Omental fat pad (tissue), 3 donors: ENCODE measurements at regions not wholly inside any gene's neighbourhood (a gene's known extent, or its start where the extent isn't known, plus 50 kb on each side); places are given as distances from the start of the nearest gene placed in this dataset.
"Not testable (repeated sequence)": the region's sequence is repeated elsewhere in the genome, so short reads cannot be mapped to it uniquely, and the experiment has no call there.

Experiments
- ATAC-seq: fragments of 150-250 bp; one replicate; pipeline ENCODE4 v1.9.1; 2016; ENCODE audit warnings: mild to moderate bottlenecking, moderate library complexity; ENCODE audit not compliant: low FRiP score
- DNase-seq: peaks from one replicate; pipeline ENCODE4 v3.0.0-alpha.2; 2019; ENCODE audit warnings: low spot score
- CTCF ChIP-seq, 3 donors: fragments of 450-650 bp; IDR thresholded peaks; one replicate each; pipeline ENCODE4 v1.5.1; 2016 to 2017; ENCODE audit warnings: antibody characterized with exemption in 3 of 3, mild to moderate bottlenecking in 3 of 3, moderate library complexity in 2 of 3

GRCh38 chr12:31895449-31896150, 63.6 kb upstream of the RESF1 start:
- ATAC-seq, result no peak
- TF ChIP-seq CTCF (IDR thresholded peaks at IDR 0.05), result no peak

DNA sequence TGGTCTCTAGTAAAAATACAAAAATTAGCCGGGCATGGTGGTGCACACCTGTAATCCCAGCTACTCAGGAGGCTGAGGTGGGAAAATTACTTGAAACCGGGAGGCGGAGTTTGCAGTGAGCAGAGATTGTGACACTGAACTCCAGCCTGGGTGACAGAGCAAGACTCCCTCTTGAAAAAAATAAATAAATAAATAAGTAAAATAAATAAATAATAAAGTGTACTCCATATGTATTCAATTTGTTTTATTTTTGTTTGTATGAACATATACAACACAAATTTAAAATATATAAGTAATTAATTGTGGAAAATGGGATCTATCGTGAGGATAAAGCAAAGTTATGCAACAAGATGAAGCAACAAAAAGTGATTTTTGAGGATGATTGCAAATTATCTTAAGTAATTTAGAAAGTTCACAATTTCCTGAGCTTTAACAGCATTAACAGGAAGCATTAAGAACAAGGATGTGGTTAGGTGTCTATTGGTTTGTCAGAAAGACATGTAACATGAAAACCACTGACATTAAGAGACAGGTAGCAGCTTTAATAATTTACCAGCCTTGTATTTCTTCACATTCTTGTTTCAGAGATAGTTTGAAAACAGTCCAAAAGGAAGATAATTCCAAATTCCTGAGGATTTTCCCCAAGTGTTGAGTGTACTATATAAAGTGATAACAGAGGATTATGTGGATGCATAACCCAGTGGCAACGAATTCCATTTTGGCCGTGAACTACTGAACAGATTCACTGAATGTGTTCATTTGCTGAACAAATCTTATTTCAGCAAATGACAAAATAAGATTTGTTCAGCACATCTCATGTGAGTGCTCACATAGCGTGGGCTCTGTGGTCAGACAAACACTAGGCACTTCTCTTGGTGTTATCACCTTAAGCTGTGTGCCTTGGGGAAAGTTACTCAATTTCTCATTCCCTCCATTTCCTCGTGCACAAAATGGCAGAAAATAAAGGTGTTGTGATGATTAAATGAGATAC, 68.6 kb upstream of the RESF1 start:
- TF ChIP-seq CTCF (IDR thresholded peaks at IDR 0.05), result no peak
- DNase-seq, result no peak
- ATAC-seq, result no peak

More at GRCh38 chr12:31895449-31896150, 63.6 kb upstream of the RESF1 start:
- DNase-seq, result no peak

GRCh38 chr12:31887109-31887811, 72.0 kb upstream of the RESF1 start:
- ATAC-seq, result no peak
- no peak for TF ChIP-seq CTCF (IDR thresholded peaks at IDR 0.05)

GRCh38 chr12:31882682-31883081, 76.5 kb upstream of the RESF1 start:
- not testable (repeated sequence) for DNase-seq, ATAC-seq

More at GRCh38 chr12:31887109-31887811, 72.0 kb upstream of the RESF1 start:
- DNase-seq, result no peak

DNA sequence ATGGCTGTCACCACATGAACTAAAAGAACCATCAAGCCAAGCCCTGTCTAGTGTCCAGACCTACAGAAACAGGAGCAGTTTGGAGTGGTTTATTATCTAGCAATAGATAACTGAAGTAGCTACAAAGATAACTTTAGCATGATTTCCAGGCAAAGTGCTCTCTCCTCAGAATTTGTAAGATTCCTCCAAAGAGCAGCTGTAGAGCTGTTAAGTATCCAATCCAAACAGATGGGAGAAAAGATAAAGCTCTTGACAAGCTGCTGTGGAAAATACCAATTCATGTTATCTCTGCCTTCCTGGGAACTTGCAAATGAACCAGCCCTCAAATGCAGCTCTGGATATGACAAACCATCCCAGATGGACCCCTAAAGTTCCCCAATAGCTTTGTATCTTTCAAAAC, 78.9 kb upstream of the RESF1 start:
- no peak for TF ChIP-seq CTCF (IDR thresholded peaks at IDR 0.05)
- ATAC-seq (no peak), DNase-seq (no peak)

DNA sequence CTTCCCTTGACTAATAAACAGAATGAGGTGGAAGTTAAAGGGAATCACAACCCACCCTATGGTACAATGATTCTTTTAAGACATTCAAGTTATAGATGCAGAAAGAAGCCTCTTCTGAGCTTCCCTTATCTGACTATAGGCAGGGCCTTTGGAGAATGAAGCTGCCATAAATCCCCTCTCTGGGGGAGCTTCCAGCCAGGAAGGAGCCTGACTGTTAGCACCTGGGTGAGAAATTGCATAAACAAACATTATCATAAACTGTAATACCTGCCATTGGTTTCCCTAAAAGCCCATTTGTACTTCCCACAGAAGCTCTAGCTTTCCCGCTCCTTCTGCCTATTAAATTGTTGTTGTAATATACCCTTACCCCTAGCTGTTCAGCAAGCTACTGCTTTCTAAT, 81.3 kb upstream of the RESF1 start:
- no peak for DNase-seq
- TF ChIP-seq CTCF (IDR thresholded peaks at IDR 0.05), result no peak
- ATAC-seq, result no peak
